ENCODE measurements at regions not wholly inside any gene's neighbourhood (a gene's known extent, or its start where the extent isn't known, plus 50 kb on each side); places are given as distances from the start of the nearest gene placed in this dataset.

DNA sequence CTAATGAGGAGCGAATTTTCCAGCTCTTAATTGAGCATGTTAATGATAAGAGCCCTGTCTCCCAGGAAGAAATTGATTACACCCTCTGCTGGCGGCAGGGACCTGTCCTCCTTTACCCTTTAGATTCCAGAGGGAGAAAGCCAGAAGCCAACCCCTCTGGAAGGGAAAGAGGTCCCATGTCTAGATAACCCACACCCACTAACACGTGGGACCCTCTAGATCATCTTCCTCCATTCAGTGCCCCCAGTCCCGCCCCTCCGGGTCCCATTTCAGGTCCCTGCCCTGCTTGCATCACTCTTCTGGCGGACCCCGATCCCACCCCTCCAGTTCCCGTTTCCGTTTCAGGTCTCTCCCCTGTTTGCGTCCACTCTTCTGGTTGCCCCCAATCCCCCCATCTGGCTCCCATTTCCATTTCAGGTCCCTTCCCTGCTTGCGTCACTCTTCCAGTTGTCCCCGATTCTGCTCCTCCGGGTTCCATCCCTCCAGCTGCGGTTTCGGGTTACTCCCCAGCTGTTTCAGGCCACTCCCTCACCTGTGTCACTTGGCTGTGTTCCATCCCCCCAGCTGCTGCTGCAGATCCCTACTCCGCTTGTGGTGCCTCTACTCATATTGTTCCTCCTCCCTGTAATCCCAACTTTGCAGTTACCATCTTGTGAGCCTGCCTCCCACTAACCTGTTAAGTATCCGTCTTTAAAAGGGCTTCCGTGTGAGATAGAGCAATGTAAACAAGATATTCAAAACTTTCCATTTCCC is 202.4 kb downstream of the SH2D4B start:
- Mint-ChIP-seq H3K4me3 (ENCODE audit: low read depth, unreplicated experiment) (no peak overlapping the region), H3K27me3 (ENCODE audit: unreplicated experiment) (peaks cover 98% of the 10 kb centered on the region), H3K9me3 (ENCODE audit: low read depth, unreplicated experiment) (no peaks in the 10 kb centered on the region), H3K36me3 (ENCODE audit: insufficient read depth, unreplicated experiment) (no peaks in the 10 kb centered on the region), H3K27ac (ENCODE audit: unreplicated experiment) (no peak overlapping the region), H3K4me1 (ENCODE audit: low read depth, unreplicated experiment) (no peaks in the 10 kb centered on the region)
- no TSS peak for BruUV-seq (replicated peaks)
- DNase-seq, result no peak
- TF ChIP-seq, protein P1, sequence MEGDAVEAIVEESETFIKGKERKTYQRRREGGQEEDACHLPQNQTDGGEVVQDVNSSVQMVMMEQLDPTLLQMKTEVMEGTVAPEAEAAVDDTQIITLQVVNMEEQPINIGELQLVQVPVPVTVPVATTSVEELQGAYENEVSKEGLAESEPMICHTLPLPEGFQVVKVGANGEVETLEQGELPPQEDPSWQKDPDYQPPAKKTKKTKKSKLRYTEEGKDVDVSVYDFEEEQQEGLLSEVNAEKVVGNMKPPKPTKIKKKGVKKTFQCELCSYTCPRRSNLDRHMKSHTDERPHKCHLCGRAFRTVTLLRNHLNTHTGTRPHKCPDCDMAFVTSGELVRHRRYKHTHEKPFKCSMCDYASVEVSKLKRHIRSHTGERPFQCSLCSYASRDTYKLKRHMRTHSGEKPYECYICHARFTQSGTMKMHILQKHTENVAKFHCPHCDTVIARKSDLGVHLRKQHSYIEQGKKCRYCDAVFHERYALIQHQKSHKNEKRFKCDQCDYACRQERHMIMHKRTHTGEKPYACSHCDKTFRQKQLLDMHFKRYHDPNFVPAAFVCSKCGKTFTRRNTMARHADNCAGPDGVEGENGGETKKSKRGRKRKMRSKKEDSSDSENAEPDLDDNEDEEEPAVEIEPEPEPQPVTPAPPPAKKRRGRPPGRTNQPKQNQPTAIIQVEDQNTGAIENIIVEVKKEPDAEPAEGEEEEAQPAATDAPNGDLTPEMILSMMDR (IDR thresholded peaks at IDR 0.05; ENCODE audit: unreplicated experiment), result no peak
- intact Hi-C loops (cut with micrococcal nuclease; ENCODE audit: unreplicated experiment), result no loop called here
- CTCF ChIA-PET, result no interaction called here

DNA sequence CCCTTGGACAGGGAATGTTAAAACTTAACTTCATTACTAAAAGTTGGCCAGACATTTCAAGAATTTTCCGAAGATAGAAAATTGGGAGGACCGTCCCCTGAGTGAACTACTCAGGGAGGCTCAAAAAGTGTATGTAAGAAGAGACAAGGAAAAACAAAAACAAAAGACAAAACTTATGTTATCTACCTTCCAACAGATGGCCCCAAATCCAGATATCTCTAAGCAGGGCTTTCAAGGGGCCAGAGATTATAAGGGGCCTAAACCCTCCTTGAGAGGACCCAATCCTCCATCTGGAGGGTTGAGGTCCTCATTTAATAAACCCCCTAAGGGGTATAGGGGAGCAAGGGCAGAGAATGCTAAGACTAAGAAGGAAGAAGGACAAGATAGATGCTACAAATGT is 203.6 kb downstream of the SH2D4B start:
- H3K9me3 Mint-ChIP-seq (ENCODE audit: low read depth, unreplicated experiment), result no peaks in the 10 kb centered on the region
- CTCF ChIA-PET, result no interaction called here
- TF ChIP-seq, protein P1 (IDR thresholded peaks at IDR 0.05; ENCODE audit: unreplicated experiment), result no peak
- no peaks in the 10 kb centered on the region for H3K4me1 Mint-ChIP-seq (ENCODE audit: low read depth, unreplicated experiment)
- no peak for DNase-seq
- no peaks in the 10 kb centered on the region for H3K36me3 Mint-ChIP-seq (ENCODE audit: insufficient read depth, unreplicated experiment)
- intact Hi-C loops (cut with micrococcal nuclease; ENCODE audit: unreplicated experiment), result no loop called here
- no peak overlapping the region for H3K27ac Mint-ChIP-seq (ENCODE audit: unreplicated experiment)
- no peak overlapping the region for H3K4me3 Mint-ChIP-seq (ENCODE audit: low read depth, unreplicated experiment)
- peaks cover 98% of the 10 kb centered on the region for H3K27me3 Mint-ChIP-seq (ENCODE audit: unreplicated experiment)
- BruUV-seq (replicated peaks), result no TSS peak

GRCh38 chr10:80750268-80750667 is 212.6 kb downstream of the SH2D4B start:
- CTCF ChIA-PET, result no interaction called here
- DNase-seq, result no peak
- no peaks in the 10 kb centered on the region for H3K4me1 Mint-ChIP-seq (ENCODE audit: low read depth, unreplicated experiment)
- intact Hi-C loops (cut with micrococcal nuclease; ENCODE audit: unreplicated experiment), result no loop called here
- no peaks in the 10 kb centered on the region for H3K36me3 Mint-ChIP-seq (ENCODE audit: insufficient read depth, unreplicated experiment)
- H3K4me3 Mint-ChIP-seq (ENCODE audit: low read depth, unreplicated experiment), result no peak overlapping the region
- no peaks in the 10 kb centered on the region for H3K9me3 Mint-ChIP-seq (ENCODE audit: low read depth, unreplicated experiment)
- TF ChIP-seq, protein P1 (IDR thresholded peaks at IDR 0.05; ENCODE audit: unreplicated experiment), result no peak
- H3K27me3 Mint-ChIP-seq (ENCODE audit: unreplicated experiment), result peaks cover 87% of the 10 kb centered on the region
- H3K27ac Mint-ChIP-seq (ENCODE audit: unreplicated experiment), result no peak overlapping the region
- BruUV-seq (replicated peaks), result no TSS peak

DNA sequence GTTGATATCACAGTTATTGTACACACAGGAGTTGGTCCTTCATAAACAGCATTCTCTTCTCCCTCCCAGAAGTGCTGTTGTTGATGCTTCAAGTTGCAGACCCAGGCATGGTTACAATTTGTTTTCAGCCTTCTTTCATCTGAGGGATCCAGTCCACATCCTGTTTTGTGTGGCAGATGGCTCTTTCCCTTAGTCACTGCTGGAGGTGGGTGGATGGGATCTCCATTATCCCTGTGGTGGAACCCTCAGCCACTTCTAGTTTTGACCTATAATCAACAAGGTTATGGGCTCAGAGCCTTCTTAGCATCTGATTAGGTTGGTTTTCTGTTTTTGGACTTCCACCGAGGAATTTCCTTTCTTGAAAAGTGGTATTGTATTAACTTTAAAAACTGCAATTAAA is 214.2 kb downstream of the SH2D4B start:
- TF ChIP-seq, protein P1 (IDR thresholded peaks at IDR 0.05; ENCODE audit: unreplicated experiment), result no peak
- no TSS peak for BruUV-seq (replicated peaks)
- CTCF ChIA-PET, result no interaction called here
- intact Hi-C loops (cut with micrococcal nuclease; ENCODE audit: unreplicated experiment), result no loop called here
- peaks cover 85% of the 10 kb centered on the region for H3K27me3 Mint-ChIP-seq (ENCODE audit: unreplicated experiment)
- no peak overlapping the region for H3K4me3 Mint-ChIP-seq (ENCODE audit: low read depth, unreplicated experiment)
- no peaks in the 10 kb centered on the region for H3K36me3 Mint-ChIP-seq (ENCODE audit: insufficient read depth, unreplicated experiment)
- no peaks in the 10 kb centered on the region for H3K4me1 Mint-ChIP-seq (ENCODE audit: low read depth, unreplicated experiment)
- DNase-seq, result no peak
- no peaks in the 10 kb centered on the region for H3K9me3 Mint-ChIP-seq (ENCODE audit: low read depth, unreplicated experiment)
- H3K27ac Mint-ChIP-seq (ENCODE audit: unreplicated experiment), result no peak overlapping the region
